SKM-1 (cell line): ENCODE measurements at regions not wholly inside any gene's neighbourhood (a gene's known extent, or its start where the extent isn't known, plus 50 kb on each side); places are given as distances from the start of the nearest gene placed in this dataset.

Source experiments
- DNase-seq: peaks from one replicate; lab custom pipeline; 2025; ENCODE audit not compliant: unreplicated experiment; lab: John Stamatoyannopoulos, UW

GRCh38 chr5:12312343-12312742 lies 408.1 kb upstream of the CTNND2 start:
- DNase-seq, result no peak

GRCh38 chr5:12294151-12294550 lies 389.9 kb upstream of the CTNND2 start:
- DNase-seq, result no peak

- DNase-seq, result peak; percentile 38
These were observed 388.5 kb upstream of the CTNND2 start for GRCh38 chr5:12292610-12293204.

- no peak for DNase-seq
These were observed 380.4 kb upstream of the CTNND2 start for GRCh38 chr5:12284604-12285003.

- DNase-seq, result no peak
These were observed 373.4 kb upstream of the CTNND2 start for GRCh38 chr5:12277504-12278192.

GRCh38 chr5:12274236-12274635 lies 370.0 kb upstream of the CTNND2 start:
- no peak for DNase-seq

- no peak for DNase-seq
These were observed 368.1 kb upstream of the CTNND2 start for GRCh38 chr5:12272389-12272788.

GRCh38 chr5:12270914-12271313 lies 366.7 kb upstream of the CTNND2 start:
- no peak for DNase-seq

GRCh38 chr5:12269164-12269563 lies 364.9 kb upstream of the CTNND2 start:
- no peak for DNase-seq

- DNase-seq, result no peak
These were observed 354.3 kb upstream of the CTNND2 start for GRCh38 chr5:12258549-12258948.

GRCh38 chr5:12250454-12250853 lies 346.2 kb upstream of the CTNND2 start:
- DNase-seq, result no peak

GRCh38 chr5:12248831-12249230 lies 344.6 kb upstream of the CTNND2 start:
- no peak for DNase-seq

GRCh38 chr5:12246036-12246435 lies 341.8 kb upstream of the CTNND2 start:
- DNase-seq, result no peak

- no peak for DNase-seq
These were observed 341.2 kb upstream of the CTNND2 start for GRCh38 chr5:12245429-12245828.

- DNase-seq, result no peak
These were observed 339.0 kb upstream of the CTNND2 start for GRCh38 chr5:12242950-12243888.

- no peak for DNase-seq
These were observed 333.8 kb upstream of the CTNND2 start for GRCh38 chr5:12237837-12238575.

GRCh38 chr5:12230659-12231058 lies 326.4 kb upstream of the CTNND2 start:
- DNase-seq, result no peak

- no peak for DNase-seq
These were observed 312.8 kb upstream of the CTNND2 start for GRCh38 chr5:12217039-12217438.

GRCh38 chr5:12214267-12215015 lies 310.2 kb upstream of the CTNND2 start:
- no peak for DNase-seq

GRCh38 chr5:12208366-12209100 lies 304.3 kb upstream of the CTNND2 start:
- DNase-seq, result no peak
